ENCODE measurements at regions not wholly inside any gene's neighbourhood (a gene's known extent, or its start where the extent isn't known, plus 50 kb on each side); places are given as distances from the start of the nearest gene placed in this dataset.
"Not testable (repeated sequence)": the region's sequence is repeated elsewhere in the genome, so short reads cannot be mapped to it uniquely, and the experiment has no call there.

DNA sequence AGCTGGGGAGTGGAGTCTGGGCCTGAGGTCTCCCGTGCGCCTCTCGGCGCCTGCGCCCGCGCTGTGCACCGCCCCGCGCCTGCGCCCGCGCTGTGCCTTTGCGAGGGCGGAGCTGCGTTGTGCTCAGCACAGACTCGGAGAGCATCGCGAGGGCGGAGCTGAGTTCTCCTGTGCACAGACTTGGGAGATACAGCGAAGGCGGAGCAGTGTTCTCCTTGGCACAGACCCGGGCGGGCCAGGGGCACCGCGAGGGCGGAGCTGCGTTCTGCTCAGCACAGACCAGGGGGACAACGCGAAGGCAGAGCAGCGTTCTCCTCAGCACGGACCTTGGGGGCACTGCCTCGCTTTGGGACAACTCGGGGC lies 894.1 kb downstream of the RPIA start:
- TF ChIP-seq CTCF (IDR thresholded peaks at IDR 0.05) = not testable (repeated sequence)
- peak in 2 of 3 donors; percentile 35 to 54 for TF ChIP-seq POLR2A (IDR thresholded peaks at IDR 0.05)
